NCI-H2227 treated with DMSO at 0.1 percent for 48 hours (cell line): ENCODE measurements at regions not wholly inside any gene's neighbourhood (a gene's known extent, or its start where the extent isn't known, plus 50 kb on each side); places are given as distances from the start of the nearest gene placed in this dataset.
"Not testable (repeated sequence)": the region's sequence is repeated elsewhere in the genome, so short reads cannot be mapped to it uniquely, and the experiment has no call there.

Source experiments
- DNase-seq: peaks from one replicate; lab custom pipeline; 2025; lab: John Stamatoyannopoulos, UW

DNA sequence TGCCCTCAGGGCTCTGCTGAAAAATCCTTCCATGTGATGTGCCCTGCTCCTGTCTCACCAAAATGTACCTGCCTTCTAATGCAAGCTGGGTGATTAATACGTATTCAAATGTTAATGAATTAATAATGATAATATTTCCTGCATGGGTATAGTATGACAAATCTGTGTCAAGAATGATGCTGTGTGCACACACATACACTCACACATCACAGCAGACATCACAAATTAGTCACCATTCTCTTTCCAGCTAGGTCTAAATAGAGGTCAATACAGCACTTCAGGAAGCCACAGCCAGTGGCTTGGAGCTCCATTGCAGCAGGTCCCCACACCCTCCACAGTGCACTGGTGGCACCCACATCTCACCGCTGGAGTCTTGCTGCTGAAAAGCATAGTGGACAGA, 681.2 kb upstream of the NRP1 start:
- no peak for DNase-seq

DNA sequence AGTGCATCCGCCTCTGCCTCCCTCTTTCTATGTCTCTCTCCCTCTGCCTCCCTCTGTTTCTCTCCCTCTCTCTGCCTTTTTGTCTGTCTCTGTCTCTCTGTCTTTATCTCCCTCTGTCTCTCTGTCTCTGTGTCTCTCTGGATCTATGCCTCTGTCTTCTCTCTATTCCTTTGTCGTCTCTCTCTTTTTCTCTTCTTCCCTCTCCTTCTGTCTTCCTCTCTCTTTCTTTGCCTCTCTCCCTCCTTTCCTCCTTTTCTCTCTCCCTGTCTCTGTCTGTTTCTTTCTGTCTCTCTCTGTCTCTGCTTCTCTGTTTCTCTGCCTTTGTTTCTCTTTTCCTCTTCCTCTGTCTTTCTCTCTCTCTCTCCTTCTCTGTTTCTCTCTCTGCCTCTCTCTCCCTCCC, 678.8 kb upstream of the NRP1 start:
- DNase-seq = no peak

DNA sequence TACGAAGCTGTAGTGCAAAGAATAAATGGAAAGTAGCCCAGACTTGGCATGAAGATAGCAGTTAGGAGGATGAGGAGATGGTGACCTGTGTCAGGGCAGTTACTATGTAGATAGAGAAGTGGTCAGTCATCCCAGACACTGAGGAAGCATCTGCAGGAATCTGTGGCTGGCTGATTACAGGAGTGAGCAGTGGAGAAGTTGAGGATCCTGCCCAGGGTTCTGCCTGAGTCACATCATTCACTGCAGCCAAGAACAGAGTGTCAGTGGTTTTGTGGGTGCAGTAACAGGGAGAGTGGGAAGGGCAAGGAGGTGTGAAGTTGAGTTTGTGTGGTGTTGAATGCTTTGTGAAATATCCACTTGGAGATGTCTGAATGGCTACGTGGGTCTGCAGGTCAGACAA, 676.4 kb upstream of the NRP1 start:
- DNase-seq = no peak

DNA sequence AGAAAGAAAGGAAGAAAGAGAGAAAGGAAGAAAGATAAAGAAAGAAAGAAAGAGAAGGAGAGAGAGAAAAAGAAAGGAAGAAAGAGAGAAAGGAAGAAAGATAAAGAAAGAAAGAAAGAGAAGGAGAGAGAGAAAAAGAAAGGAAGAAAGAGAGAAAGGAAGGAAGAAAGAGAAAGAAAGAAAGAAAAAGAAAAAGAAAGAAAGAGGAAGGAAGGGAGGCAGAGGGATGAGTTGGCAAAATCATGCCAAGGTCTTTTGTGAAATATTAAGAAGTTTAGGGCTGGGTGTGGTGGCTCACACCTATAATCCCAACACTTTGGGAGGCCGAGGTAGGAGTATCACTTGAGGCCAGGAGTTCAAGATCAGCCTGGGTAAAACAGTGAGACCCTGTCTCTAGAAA, 675.8 kb upstream of the NRP1 start:
- not testable (repeated sequence) for DNase-seq

DNA sequence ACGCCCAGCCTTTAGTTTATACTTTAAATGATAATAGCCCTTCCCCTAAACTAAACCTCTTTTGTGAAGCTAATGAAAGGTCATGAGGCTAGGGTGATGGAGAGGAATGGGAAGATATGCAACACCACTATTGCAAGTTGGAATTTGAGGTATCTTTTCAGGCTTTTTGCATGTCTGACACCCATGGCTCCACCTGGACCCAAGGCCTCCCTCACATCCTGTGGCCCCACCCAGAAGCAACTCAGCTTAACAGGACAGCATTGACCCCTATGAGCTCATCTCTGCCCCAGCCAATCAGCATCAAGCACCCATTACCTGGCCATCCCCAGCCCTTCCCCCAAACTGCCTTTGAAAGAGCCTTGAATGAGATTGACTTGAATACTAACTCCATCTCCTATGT, 674.2 kb upstream of the NRP1 start:
- no peak for DNase-seq

- DNase-seq = no peak
These were observed 672.0 kb upstream of the NRP1 start for GRCh38 chr10:34006471-34006870.

- DNase-seq = no peak
These were observed 669.1 kb upstream of the NRP1 start for GRCh38 chr10:34003561-34003960.

DNA sequence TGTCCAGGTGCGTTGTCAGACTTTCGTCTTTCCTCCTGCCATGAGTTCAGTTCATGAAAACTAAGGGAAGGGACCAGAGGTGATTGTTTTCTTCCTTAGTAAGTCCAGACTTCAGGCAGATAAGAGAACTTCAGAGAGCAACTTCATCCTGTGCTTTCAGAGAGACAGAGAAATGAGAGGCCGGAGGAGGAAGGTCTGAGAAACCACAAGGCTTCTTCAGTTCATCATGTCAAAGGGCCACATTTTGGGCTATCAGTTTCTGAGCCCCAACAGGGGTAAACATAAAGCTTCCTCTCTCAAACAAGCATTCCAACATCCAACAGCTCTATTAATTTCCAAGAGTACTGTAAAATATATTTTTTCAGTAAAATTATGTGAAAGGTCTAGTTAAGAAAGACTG, 668.4 kb upstream of the NRP1 start:
- DNase-seq = no peak

GRCh38 chr10:34001831-34002230, 667.4 kb upstream of the NRP1 start:
- DNase-seq = no peak

- DNase-seq = no peak
These were observed 666.7 kb upstream of the NRP1 start for GRCh38 chr10:34001087-34001580.

- no peak for DNase-seq
These were observed 659.5 kb upstream of the NRP1 start for GRCh38 chr10:33993917-33994316.

DNA sequence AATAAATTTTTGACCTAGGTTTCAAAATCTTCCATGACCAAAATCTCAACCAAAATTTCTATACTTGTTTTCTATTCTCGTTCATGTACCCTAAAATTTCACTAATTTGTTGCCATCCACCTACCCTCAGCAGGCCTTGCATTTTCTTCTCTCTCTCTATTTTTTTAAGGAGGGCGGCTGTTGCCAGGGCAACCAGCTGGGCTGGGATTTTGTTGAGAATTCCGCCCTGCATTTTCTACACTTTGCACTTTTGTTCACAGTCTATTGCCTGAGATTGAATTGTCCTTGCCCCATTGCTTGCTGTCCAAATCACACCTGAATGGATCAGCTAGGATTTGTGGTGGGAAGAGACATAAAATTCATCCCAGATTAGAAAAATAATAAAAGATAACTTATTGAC, 657.5 kb upstream of the NRP1 start:
- no peak for DNase-seq

DNA sequence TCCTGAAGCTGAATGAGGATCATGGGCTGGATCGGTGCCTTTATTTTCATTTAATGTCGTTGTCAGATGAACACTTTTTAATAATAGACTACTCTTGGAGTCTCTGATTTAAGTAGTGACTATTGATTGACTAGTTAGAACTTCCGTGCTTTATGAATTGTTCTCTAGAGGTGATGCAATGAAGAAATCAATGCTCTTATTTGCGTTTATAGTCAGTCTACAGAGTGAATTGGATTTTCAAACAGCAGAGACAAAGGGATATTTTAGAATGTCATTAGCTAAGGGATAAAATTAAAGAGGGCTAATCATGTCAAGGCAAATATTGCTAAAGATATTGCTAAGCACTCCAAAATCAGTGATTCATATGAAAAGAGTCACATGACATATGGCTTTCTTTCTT, 652.0 kb upstream of the NRP1 start:
- no peak for DNase-seq

GRCh38 chr10:33986016-33986415, 651.5 kb upstream of the NRP1 start:
- DNase-seq = no peak

DNA sequence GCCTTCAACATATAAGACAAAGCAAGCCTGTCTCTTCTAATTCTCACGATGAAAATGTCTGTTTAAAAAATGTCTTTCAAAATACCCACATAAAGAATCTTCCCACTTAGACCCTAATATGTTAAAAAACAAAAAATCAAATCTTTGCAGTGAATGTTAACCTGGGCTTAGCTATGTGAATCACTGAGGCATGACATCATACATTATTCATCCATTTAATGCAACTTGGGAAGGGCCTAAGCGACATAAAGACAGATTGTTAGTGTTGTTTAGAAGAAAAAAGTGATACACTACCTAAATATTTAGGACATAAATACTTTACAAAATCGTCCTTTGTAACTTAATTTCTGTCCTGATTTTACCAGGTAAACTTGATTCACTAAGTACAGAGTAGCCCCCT, 648.5 kb upstream of the NRP1 start:
- DNase-seq = no peak

- DNase-seq = no peak
These were observed 646.8 kb upstream of the NRP1 start for GRCh38 chr10:33981301-33981700.

DNA sequence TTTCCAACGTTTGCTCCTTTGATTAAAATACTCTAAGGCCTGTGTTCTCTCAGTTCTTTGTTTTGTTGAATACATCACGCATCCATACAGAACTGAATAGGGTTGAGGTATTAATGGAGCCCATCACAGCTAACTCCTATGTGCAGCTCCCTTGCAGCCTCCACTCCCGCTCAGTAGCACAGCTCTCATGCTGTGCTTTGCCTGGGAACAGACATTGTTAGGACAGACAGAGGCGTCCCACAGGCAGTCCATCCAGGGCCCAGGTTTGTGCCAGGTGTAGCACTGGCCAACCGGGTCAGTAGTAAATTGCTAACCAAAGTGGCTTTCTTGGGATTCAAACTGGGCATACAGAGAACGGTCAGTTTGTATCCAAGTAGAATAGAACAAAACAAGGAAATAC, 644.7 kb upstream of the NRP1 start:
- DNase-seq = no peak

GRCh38 chr10:33975481-33975880, 641.0 kb upstream of the NRP1 start:
- DNase-seq = no peak

- no peak for DNase-seq
These were observed 640.6 kb upstream of the NRP1 start for GRCh38 chr10:33974976-33975478.

- DNase-seq = no peak
These were observed 634.5 kb upstream of the NRP1 start for GRCh38 chr10:33968983-33969382.

GRCh38 chr10:33967606-33968120, 633.2 kb upstream of the NRP1 start:
- no peak for DNase-seq

DNA sequence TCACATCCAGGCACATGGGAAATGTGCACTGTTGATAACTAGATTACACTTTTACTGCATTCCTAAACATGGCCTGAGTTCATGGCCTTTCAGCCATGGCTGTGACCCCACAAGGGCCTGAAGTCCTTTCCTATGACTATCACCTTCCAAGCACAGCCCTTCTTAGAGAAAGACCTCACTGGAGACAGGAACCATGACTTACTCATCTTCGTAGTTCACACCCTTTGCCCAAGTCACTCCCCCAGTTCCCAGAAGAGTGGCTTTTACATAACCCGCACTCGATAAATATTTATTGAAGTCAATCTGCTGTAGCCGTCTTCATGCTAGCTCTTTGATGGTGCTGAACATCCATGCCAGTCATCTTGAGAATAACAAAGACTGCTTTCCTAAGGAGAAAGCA, 632.5 kb upstream of the NRP1 start:
- no peak for DNase-seq

- DNase-seq = no peak
These were observed 631.5 kb upstream of the NRP1 start for GRCh38 chr10:33965795-33966581.

GRCh38 chr10:33963729-33964128, 629.3 kb upstream of the NRP1 start:
- DNase-seq = no peak
